Mesodermal cell (in vitro differentiated cells): ENCODE measurements at regions not wholly inside any gene's neighbourhood (a gene's known extent, or its start where the extent isn't known, plus 50 kb on each side); places are given as distances from the start of the nearest gene placed in this dataset.
"Not testable (repeated sequence)": the region's sequence is repeated elsewhere in the genome, so short reads cannot be mapped to it uniquely, and the experiment has no call there.

Experiments used
- H3K27ac ChIP-seq: 2 replicates; pipeline ENCODE4 v1.7.0; 2013; ENCODE audit warnings: mild to moderate bottlenecking, low read depth, low read length, moderate library complexity; ENCODE audit not compliant: severe bottlenecking
- H3K36me3 ChIP-seq: 2 replicates; pipeline ENCODE4 v1.7.1; 2013; ENCODE audit warnings: mild to moderate bottlenecking, low read length, moderate library complexity; ENCODE audit not compliant: control insufficient read depth, insufficient read depth
- H3K4me1 ChIP-seq: one replicate; pipeline ENCODE4 v1.7.1; 2013; ENCODE audit warnings: mild to moderate bottlenecking, low read length; ENCODE audit not compliant: insufficient read depth, control insufficient read depth, poor library complexity, severe bottlenecking
- H3K4me3 ChIP-seq: 2 replicates; pipeline ENCODE4 v1.7.0; 2013; ENCODE audit warnings: low read length, control low read depth, mild to moderate bottlenecking; ENCODE audit not compliant: insufficient read depth, poor library complexity, severe bottlenecking; ENCODE audit errors: extremely low read depth
- H3K9me3 ChIP-seq: 2 replicates; pipeline ENCODE4 v1.7.1; 2013; ENCODE audit warnings: mild to moderate bottlenecking, low read length, moderate library complexity; ENCODE audit not compliant: control insufficient read depth
- WGBS, 2 experiments: methylation state at CpG; one replicate each; pipeline ENCODE4 v1.1.5; 2013; ENCODE audit warnings: missing lambda C conversion rate in 2 of 2; ENCODE audit not compliant: insufficient coverage in 2 of 2; 5-methylcytosine and 5-hydroxymethylcytosine counted together

DNA sequence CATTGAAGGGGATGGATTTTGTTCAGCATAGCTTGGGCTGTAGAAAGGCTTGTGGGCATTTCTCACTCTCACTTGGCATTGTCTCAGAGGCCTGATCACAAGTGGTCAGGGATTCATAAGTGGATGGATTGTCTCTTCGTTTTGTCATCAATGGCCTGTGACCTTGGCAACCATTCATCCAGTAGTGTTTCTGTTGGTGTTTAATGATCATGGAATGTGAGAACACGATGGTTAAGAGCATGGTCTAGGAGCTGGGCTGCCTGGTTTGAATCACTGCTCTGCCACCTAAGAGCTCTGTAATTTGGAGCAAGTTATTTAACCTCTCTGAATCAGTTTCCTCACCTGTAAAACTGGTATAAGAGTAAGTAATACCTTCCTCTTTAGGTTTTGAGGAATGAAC is 430.1 kb upstream of the MEF2C start:
- no peak overlapping the region for H3K4me3 ChIP-seq
- no peaks in the 10 kb centered on the region for H3K36me3 ChIP-seq
- H3K4me1 ChIP-seq, result peaks cover 19% of the 10 kb centered on the region
- peak overlapping the region; percentile 82 for H3K27ac ChIP-seq
- 33 to 60% methylated on average over 1 to 2 of the region's 2 CpGs for WGBS, 2 experiments
- H3K9me3 ChIP-seq, result no peaks in the 10 kb centered on the region

DNA sequence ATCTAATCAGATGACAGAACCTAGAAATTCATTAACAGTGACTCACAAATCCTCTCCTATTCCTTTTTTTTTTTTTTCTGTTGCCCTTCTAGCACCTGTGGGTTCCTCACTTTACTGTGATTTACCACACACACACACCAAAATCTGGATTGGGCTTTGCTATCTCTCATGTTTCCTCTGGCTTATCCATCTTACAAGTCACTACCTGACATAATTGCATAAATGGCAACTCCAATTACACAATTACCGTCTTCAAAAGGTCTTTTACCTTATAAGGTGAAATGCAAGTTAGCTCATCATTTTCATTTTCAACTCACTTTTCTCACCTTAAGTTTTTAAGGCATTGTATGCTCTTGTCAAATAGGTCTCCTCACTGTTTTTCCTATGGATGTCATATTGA is 426.3 kb upstream of the MEF2C start:
- H3K27ac ChIP-seq, result no peak overlapping the region
- H3K4me1 ChIP-seq, result peaks cover 10% of the 10 kb centered on the region
- no peaks in the 10 kb centered on the region for H3K36me3 ChIP-seq
- 83% methylated on average over 1 of the region's 1 CpG; no CpG with 5 or more reads in 1 of the 2 experiments for WGBS, 2 experiments
- H3K9me3 ChIP-seq, result no peaks in the 10 kb centered on the region
- no peak overlapping the region for H3K4me3 ChIP-seq

DNA sequence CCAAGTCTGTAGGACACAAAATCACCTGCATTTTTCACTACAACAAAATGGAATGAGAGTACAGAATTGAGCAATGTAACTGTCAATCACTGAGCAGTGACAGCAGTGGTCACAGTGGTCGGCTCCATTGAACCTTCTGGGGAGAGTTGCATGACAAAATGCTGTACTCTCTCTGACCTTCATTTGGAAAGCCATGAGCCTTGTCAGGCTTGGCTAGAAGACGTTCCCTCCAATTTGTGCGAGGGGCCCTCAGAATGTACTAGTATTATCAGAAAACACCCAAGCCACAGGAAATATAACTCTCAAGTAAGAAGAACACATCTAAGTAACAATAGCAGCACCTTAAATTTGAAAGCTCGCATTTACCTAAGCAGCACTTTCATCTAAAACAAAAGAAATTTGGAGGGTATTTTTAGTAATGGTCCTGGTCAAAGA is 425.6 kb upstream of the MEF2C start:
- no peak overlapping the region for H3K27ac ChIP-seq
- WGBS, 2 experiments, result 63 to 80% methylated on average over 2 to 3 of the region's 4 CpGs
- H3K36me3 ChIP-seq, result no peaks in the 10 kb centered on the region
- peaks cover 5% of the 10 kb centered on the region for H3K4me1 ChIP-seq
- H3K9me3 ChIP-seq, result no peaks in the 10 kb centered on the region
- H3K4me3 ChIP-seq, result no peak overlapping the region

DNA sequence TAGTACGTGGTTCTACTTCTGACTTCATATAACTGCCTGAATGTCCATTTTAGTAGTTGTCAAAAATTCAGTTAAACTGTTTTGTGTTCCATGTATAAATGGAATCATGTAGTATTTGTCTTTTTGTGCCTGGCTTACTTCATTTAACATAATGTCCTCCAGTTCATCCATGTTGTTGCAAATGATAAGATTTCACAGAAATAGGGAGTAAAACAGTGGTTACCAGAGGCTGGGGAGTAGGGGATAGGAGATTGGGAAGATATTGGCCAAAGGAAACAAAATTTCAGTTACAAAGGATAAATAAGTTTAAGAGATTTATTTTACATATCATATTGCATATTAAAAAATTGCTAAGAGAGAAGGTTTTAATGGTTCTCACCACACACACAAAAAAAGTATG is 425.0 kb upstream of the MEF2C start:
- H3K4me1 ChIP-seq, result no peaks in the 10 kb centered on the region
- no CpG with 5 or more reads among the region's 1 CpG for WGBS, 2 experiments
- no peak overlapping the region for H3K27ac ChIP-seq
- no peaks in the 10 kb centered on the region for H3K9me3 ChIP-seq
- H3K4me3 ChIP-seq, result no peak overlapping the region
- H3K36me3 ChIP-seq, result no peaks in the 10 kb centered on the region

DNA sequence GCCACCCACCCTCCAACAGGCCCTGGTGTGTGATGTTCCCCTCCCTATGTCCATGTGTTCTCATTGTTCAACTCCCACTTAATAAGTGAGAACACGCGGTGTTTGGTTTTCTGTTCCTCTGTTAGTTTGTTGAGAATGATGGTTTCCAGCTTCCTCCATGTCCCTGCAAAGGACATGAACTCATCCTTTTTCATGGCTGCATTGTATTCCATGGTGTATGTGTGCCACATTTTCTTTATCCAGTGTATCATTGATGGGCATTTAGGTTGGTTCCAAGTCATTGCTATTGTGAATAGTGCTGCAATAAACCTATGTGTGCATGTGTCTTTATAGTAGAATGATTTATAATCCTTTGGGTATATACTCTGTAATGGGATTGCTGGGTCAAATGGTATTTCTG is 424.2 kb upstream of the MEF2C start:
- not testable (repeated sequence) for H3K9me3 ChIP-seq, H3K27ac ChIP-seq, H3K4me1 ChIP-seq, H3K36me3 ChIP-seq, H3K4me3 ChIP-seq
- WGBS, 2 experiments, result 70% methylated on average over 2 of the region's 2 CpGs; no CpG with 5 or more reads in 1 of the 2 experiments

DNA sequence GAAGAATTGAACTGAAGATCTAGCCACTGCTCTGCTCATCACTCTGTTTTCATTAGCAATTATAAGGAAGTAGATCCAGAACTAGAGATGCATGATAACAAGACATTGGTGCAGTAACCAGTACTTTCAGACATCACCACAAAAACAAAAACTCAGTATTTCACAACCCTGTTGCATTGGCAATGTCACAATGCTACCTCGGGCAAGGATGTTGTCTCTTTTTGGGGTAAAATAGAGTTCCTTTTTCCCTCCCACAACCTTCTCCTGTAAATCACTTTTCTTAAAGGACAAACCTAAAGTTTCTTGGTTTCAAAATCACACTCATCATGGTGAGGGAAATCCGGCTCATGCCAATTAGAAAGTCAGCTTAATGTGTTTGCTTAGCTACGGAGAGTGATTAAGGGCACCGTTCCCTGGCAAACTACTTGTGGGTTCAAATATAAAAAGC is 420.1 kb upstream of the MEF2C start:
- H3K4me1 ChIP-seq, result no peaks in the 10 kb centered on the region
- H3K4me3 ChIP-seq, result no peak overlapping the region
- no peak overlapping the region for H3K27ac ChIP-seq
- H3K9me3 ChIP-seq, result no peaks in the 10 kb centered on the region
- no peaks in the 10 kb centered on the region for H3K36me3 ChIP-seq
- WGBS, 2 experiments, result 82 to 100% methylated on average over 2 to 3 of the region's 4 CpGs

DNA sequence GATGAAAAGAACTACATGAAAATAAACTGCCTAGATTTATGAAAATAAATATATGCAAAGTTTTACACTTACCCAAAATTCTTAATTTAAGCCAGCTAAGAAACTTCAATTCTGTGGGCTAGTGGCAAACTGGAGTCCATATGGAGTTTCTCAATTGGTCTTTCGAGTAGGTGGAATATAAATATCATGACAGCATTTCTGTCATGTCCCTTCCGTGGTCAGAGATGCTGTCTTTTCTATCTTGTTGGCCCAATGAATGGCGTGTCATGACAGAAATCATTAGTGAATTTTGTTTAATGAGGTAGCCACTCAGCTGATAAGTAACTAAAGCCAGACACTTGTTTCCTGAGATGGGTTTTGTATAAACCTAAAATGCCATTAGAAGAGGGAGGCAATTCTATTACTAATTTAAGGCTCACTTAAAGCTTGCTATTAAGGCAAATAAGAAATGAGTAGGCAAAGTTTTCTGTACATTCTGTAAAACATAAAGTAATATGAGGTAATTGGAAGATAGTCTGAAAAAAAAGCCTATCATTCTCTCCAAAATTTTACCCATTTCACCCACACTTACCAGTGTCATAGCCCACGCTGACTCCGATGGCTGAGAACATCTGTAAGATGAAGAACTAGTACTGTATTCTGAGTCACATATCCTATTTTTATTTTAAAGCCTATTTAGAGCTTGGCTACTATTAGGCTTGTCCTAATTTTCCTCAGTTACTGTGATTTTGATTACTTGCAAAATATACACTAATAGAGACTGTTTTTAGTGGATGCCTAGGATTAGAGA is 419.3 kb upstream of the MEF2C start:
- 86 to 90% methylated on average over 3 of the region's 5 CpGs for WGBS, 2 experiments
- Histone ChIP-seq H3K9me3 (no peaks in the 10 kb centered on the region), H3K4me1 (no peaks in the 10 kb centered on the region), H3K4me3 (no peak overlapping the region), H3K27ac (no peak overlapping the region), H3K36me3 (no peaks in the 10 kb centered on the region)

DNA sequence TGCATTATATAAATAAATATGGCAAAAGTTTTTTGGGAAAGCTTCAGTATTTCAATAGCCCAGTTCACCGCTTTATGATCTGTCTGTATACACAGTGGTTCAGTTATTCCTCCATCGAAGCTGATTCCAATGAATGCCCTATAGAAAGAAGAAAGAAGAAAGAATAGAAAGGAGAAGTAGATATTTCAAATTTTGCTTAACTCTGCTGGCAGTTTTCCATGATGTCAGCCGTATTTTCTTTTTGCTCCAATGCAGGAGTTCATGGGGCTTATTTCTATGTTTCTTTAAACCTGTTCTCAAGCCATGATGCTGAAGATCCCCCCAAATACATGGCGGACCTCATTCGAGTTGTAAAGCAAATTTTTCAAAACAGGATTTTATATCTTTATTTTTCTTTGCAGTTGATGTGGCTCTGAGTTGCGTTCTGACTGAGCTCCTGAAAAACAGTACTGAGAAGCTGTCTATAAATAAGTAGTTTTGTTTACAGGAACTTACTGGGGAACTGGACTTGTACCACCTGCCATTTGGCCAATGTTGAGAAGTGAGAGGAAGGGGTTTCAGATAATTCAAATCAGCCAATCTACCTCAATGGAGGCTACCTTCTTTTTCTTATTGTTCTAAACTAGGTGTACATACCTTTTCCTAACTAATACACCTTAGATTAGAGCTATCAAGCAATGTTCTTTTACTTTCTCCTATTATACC is 418.5 kb upstream of the MEF2C start:
- H3K9me3 ChIP-seq, result no peaks in the 10 kb centered on the region
- no peaks in the 10 kb centered on the region for H3K4me1 ChIP-seq
- no peak overlapping the region for H3K27ac ChIP-seq
- no peak overlapping the region for H3K4me3 ChIP-seq
- H3K36me3 ChIP-seq, result no peaks in the 10 kb centered on the region
- 83 to 100% methylated on average over 2 to 3 of the region's 6 CpGs for WGBS, 2 experiments

DNA sequence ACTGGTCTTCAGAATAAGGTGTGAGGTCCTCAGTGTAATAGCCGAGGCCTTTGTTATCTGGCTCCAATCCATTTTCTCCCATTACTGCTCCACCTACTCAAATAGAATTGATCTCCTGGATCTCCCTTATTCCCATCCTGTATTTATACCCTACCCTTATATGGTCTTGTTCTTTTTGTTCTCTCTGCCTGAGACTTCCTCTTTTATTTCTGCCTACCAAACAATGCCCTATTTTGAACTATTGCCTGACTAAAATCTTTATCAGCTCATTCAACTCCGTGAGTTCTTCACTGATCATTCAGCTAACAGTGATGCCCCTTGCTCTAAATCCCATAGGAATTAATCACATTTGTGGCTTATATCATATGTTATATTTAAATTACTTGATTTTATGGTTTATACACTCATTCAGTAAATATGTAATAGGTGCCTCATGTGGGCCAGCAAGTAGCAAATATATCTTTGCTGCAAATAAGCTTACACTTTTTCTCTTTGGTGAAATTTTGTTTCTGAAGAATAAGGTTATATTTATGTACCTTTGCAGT is 417.5 kb upstream of the MEF2C start:
- Histone ChIP-seq H3K36me3 (no peaks in the 10 kb centered on the region), H3K4me1 (no peaks in the 10 kb centered on the region), H3K4me3 (no peak overlapping the region), H3K9me3 (no peaks in the 10 kb centered on the region), H3K27ac (no peak overlapping the region)
- WGBS, 2 experiments, result 86 to 92% methylated on average over 1 to 2 of the region's 2 CpGs

DNA sequence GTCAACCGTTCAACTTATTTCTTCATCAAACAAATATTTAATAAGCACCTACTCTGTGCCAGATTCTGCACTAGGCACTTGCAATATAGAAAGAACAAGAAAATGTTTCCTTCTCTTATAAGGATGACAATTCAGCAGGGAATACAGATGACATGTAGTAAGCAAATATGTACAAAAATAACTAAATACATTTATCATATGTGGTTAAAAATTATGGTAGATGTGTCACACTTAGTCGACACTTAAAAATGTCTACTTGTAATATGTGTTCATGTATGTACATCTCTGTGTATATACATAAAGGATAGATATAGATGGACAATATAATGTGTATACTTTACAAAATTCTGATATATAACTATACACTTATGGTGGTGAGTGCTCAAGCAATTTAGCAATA is 417.0 kb upstream of the MEF2C start:
- H3K9me3 ChIP-seq, result no peaks in the 10 kb centered on the region
- no CpG with 5 or more reads among the region's 2 CpGs for WGBS, 2 experiments
- no peaks in the 10 kb centered on the region for H3K4me1 ChIP-seq
- H3K4me3 ChIP-seq, result no peak overlapping the region
- H3K27ac ChIP-seq, result no peak overlapping the region
- H3K36me3 ChIP-seq, result no peaks in the 10 kb centered on the region

DNA sequence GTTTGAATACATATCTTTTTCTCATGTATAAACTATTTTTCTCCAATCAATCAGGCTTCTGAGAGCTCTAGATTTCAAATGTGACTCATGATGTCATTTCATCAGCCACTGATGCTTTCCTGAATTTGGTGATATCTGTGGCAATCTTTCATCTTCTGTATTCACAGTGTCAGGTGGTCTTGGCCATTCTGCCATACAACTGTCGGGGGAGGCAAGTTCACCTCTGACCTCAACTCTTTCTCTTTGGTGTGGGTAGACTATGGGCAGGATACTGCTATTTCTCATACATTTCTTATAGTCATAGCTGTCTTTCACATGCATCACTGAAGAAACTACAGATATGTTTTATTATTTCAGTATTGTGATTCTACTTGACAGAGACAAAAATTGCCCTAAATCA is 414.1 kb upstream of the MEF2C start:
- Histone ChIP-seq H3K4me1 (no peaks in the 10 kb centered on the region), H3K27ac (no peak overlapping the region), H3K36me3 (no peaks in the 10 kb centered on the region), H3K9me3 (no peaks in the 10 kb centered on the region), H3K4me3 (no peak overlapping the region)
- whole genome bisulfite sequencing, 2 experiments, result no CpG with 5 or more reads among the region's 1 CpG
